AG04449 (cell line): ENCODE measurements at regions not wholly inside any gene's neighbourhood (a gene's known extent, or its start where the extent isn't known, plus 50 kb on each side); places are given as distances from the start of the nearest gene placed in this dataset.

Source experiments
- CTCF ChIA-PET: fragments of 350-600 bp; formaldehyde crosslinking; extraction: SDS; loops from one replicate; lab custom pipeline; 2021; ENCODE audit warnings: antibody characterized with exemption; lab: Yijun Ruan, JAX
- POLR2A ChIA-PET: fragments of 400-600, 350-600 bp; formaldehyde crosslinking; extraction: SDS; loops from one replicate; lab custom pipeline; 2020; ENCODE audit warnings: antibody characterized with exemption, inconsistent platforms; lab: Yijun Ruan, JAX
- DNase-seq: peaks from one replicate; pipeline ENCODE4 v3.0.0-alpha.2; 2010; ENCODE audit warnings: low read depth, low spot score
- H3K4me3 ChIP-seq: 2 replicates; pipeline ENCODE4 v1.5.1; 2011; ENCODE audit warnings: low read depth, mild to moderate bottlenecking, control low read depth, low read length
- CTCF ChIP-seq: IDR thresholded peaks from one replicate; pipeline ENCODE4 v1.5.1; 2011; ENCODE audit warnings: mild to moderate bottlenecking, moderate library complexity, low read length, control low read depth, inconsistent platforms; ENCODE audit not compliant: insufficient read depth; ENCODE audit errors: missing control alignments

- H3K4me3 ChIP-seq: no peak overlapping the region
- no peak for TF ChIP-seq CTCF
- ChIA-PET CTCF (no interaction called here), POLR2A (no interaction called here)
- DNase-seq: no peak
These were observed 55.3 kb upstream of the UFL1 start for GRCh38 chr6:96466147-96466863.

GRCh38 chr6:96467814-96468213 is 53.8 kb upstream of the UFL1 start:
- H3K4me3 ChIP-seq: no peak overlapping the region
- POLR2A ChIA-PET: no interaction called here
- no peak for TF ChIP-seq CTCF
- CTCF ChIA-PET: no interaction called here
- DNase-seq: no peak

GRCh38 chr6:96468281-96468680 is 53.3 kb upstream of the UFL1 start:
- DNase-seq: no peak
- POLR2A ChIA-PET: no interaction called here
- CTCF ChIA-PET: no interaction called here
- no peak for TF ChIP-seq CTCF
- no peak overlapping the region for H3K4me3 ChIP-seq

GRCh38 chr6:96468681-96469224 is 52.9 kb upstream of the UFL1 start:
- ChIA-PET CTCF (no interaction called here), POLR2A (no interaction called here)
- no peak for DNase-seq
- TF ChIP-seq CTCF: no peak
- no peak overlapping the region for H3K4me3 ChIP-seq

GRCh38 chr6:96469312-96469711 is 52.3 kb upstream of the UFL1 start:
- DNase-seq: no peak
- POLR2A ChIA-PET: no interaction called here
- CTCF ChIA-PET: no interaction called here

More at GRCh38 chr6:96469312-96469711, 52.3 kb upstream of the UFL1 start:
- H3K4me3 ChIP-seq: no peak overlapping the region
- no peak for TF ChIP-seq CTCF
